DOHH2 (cell line): ENCODE measurements at regions not wholly inside any gene's neighbourhood (a gene's known extent, or its start where the extent isn't known, plus 50 kb on each side); places are given as distances from the start of the nearest gene placed in this dataset.

Experiments
- H3F3A ChIP-seq: fragments of 200-600 bp; sonication (generic), shearing (Covaris generic); 2 replicates; pipeline ENCODE4 v1.6.0; 2016; ENCODE audit warnings: antibody characterized with exemption, mild to moderate bottlenecking; ENCODE audit not compliant: control insufficient read depth, insufficient read depth
- H3K27ac ChIP-seq: fragments of 200-600 bp; sonication (generic); 2 replicates; pipeline ENCODE4 v1.5.1; 2014; ENCODE audit warnings: low read depth, mild to moderate bottlenecking, low read length, moderate library complexity
- H3K27me3 ChIP-seq: fragments of 200-600 bp; sonication (generic); 2 replicates; pipeline ENCODE4 v1.6.1; 2014; ENCODE audit warnings: mild to moderate bottlenecking, low read length, mixed read lengths; ENCODE audit not compliant: control insufficient read depth
- H3K36me3 ChIP-seq: fragments of 200-600 bp; sonication (generic); 2 replicates; pipeline ENCODE4 v1.6.1; 2014; ENCODE audit warnings: mild to moderate bottlenecking, low read length, moderate library complexity, mixed read lengths; ENCODE audit not compliant: control insufficient read depth
- H3K4me1 ChIP-seq: fragments of 200-600 bp; sonication (generic); 2 replicates; pipeline ENCODE4 v1.6.1; 2014; ENCODE audit warnings: mild to moderate bottlenecking, low read length, mixed read lengths; ENCODE audit not compliant: control insufficient read depth
- H3K4me2 ChIP-seq: fragments of 200-600 bp; sonication (generic); 2 replicates; pipeline ENCODE4 v1.6.0; 2014; ENCODE audit warnings: mild to moderate bottlenecking, low read length, moderate library complexity
- H3K4me3 ChIP-seq: fragments of 200-600 bp; sonication (generic); 2 replicates; pipeline ENCODE4 v1.5.1; 2014; ENCODE audit warnings: mild to moderate bottlenecking, low read length, mixed read lengths
- H3K79me2 ChIP-seq: fragments of 200-600 bp; sonication (generic); 2 replicates; pipeline ENCODE4 v1.6.1; 2014; ENCODE audit warnings: mild to moderate bottlenecking, low read length, mixed read lengths; ENCODE audit not compliant: control insufficient read depth
- H3K9me2 ChIP-seq: fragments of 200-600 bp; sonication (generic); replicated peaks from 2 replicates; pipeline ENCODE4 v1.6.1; 2014; ENCODE audit warnings: mild to moderate bottlenecking, low read length, mixed read lengths; ENCODE audit not compliant: control insufficient read depth
- H3K9me3 ChIP-seq: fragments of 200-600 bp; sonication (generic); 2 replicates; pipeline ENCODE4 v1.6.1; 2014; ENCODE audit warnings: antibody characterized with exemption, low read length, mixed read lengths; ENCODE audit not compliant: control insufficient read depth, insufficient read depth
- H4K20me1 ChIP-seq: fragments of 200-600 bp; sonication (generic); 2 replicates; pipeline ENCODE4 v1.6.0; 2014; ENCODE audit warnings: low read depth, mild to moderate bottlenecking, antibody characterized with exemption, low read length, moderate library complexity; ENCODE audit not compliant: control insufficient read depth, insufficient read depth
- EZH2phosphoT487 ChIP-seq: fragments of 200-600 bp; sonication (generic); IDR thresholded peaks from 2 replicates; pipeline ENCODE4 v1.6.1; 2017; ENCODE audit warnings: borderline replicate concordance, mild to moderate bottlenecking, antibody characterized with exemption, low read length, moderate library complexity, mixed read lengths
- TF ChIP-seq, protein P1 (sequence below): fragments of 200-600 bp; sonication (generic); IDR thresholded peaks from one replicate; pipeline ENCODE4 v1.5.1; 2014; ENCODE audit warnings: antibody characterized with exemption, mild to moderate bottlenecking, low read depth, low read length; ENCODE audit not compliant: poor library complexity, severe bottlenecking

DNA sequence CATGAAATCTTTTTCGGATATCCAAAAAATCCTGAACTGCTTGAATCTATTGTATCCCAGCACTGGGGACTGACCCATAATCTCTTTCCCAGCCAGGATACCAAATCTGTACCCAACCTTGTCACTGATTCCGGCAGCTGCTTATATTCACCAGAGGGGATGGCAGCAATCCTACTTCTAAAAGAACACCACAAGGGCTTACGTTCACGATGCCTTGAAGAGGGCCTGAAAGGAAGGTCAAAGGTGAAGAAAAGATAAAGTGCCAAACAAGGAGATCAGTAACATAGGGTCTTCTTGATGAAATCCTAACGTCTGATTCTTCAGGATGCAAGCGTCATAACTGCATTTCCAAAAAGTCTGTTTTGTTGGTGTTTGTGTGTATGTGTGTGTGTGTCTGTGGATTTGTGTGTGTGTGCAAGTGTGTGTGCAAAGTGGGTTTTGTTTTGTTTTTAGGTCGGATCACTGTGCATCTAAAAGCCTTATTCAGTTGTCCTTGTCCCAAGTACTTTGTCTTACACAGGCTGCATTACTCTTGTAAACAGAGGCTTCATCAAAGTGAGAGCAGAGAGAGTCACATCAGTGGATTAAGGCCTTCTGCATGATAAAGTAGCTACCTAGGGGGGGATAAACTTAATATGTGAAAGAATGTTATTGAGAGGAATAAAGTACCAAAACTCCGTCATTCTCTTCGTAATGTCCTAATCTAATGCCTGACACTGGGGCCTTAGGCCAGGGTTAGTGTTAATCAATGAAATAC is 179.3 kb downstream of the BARHL2 start:
- no peaks in the 10 kb centered on the region for H3K36me3 ChIP-seq
- H4K20me1 ChIP-seq = no peaks in the 10 kb centered on the region
- H3K27me3 ChIP-seq = peaks cover 4% of the 10 kb centered on the region; the same call in 1 of the 2 replicates
- no peaks in the 10 kb centered on the region for H3F3A ChIP-seq
- no peaks in the 10 kb centered on the region for H3K4me1 ChIP-seq
- H3K27ac ChIP-seq = no peak overlapping the region
- TF ChIP-seq, protein P1, sequence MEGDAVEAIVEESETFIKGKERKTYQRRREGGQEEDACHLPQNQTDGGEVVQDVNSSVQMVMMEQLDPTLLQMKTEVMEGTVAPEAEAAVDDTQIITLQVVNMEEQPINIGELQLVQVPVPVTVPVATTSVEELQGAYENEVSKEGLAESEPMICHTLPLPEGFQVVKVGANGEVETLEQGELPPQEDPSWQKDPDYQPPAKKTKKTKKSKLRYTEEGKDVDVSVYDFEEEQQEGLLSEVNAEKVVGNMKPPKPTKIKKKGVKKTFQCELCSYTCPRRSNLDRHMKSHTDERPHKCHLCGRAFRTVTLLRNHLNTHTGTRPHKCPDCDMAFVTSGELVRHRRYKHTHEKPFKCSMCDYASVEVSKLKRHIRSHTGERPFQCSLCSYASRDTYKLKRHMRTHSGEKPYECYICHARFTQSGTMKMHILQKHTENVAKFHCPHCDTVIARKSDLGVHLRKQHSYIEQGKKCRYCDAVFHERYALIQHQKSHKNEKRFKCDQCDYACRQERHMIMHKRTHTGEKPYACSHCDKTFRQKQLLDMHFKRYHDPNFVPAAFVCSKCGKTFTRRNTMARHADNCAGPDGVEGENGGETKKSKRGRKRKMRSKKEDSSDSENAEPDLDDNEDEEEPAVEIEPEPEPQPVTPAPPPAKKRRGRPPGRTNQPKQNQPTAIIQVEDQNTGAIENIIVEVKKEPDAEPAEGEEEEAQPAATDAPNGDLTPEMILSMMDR = no peak
- no peak for TF ChIP-seq EZH2phosphoT487
- no peak overlapping the region for H3K4me2 ChIP-seq
- H3K4me3 ChIP-seq = no peak overlapping the region
- H3K9me2 ChIP-seq = no peaks in the 10 kb centered on the region
- no peaks in the 10 kb centered on the region for H3K79me2 ChIP-seq
- no peaks in the 10 kb centered on the region for H3K9me3 ChIP-seq

DNA sequence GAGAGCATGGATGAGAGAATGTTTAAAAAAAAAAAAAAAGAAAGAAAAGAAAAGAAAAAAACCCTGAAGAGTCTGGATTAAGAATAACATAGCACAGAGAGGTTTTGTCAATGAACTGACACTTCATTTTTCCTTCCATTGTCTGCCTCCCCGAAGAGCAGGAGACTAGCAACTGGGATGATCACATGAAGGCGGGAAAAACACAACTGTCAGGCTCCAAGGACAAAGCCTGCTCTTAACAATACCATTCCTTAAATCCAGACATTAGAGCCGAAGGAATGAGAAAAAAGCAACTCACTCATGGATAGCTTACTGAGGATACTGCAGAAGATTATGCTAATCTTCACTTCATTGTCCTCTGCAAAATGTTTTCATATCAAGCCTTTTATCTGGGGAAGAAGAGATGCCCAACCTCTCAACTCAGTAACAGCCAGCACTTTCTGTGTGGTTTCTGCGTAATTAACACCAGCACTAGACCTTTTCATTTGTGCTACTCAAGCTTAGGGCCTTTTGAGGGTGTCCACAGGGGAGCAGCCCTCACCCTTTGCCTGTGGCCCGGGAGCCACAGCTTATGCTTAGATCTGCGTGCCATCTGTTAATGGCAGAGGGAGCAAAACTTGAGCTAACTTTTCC is 182.3 kb downstream of the BARHL2 start:
- Histone ChIP-seq H3K4me2 (no peak overlapping the region), H3K27me3 (peaks cover 4% of the 10 kb centered on the region; the same call in 1 of the 2 replicates), H3K4me3 (no peak overlapping the region), H3K27ac (no peak overlapping the region), H3K36me3 (no peaks in the 10 kb centered on the region), H3K9me2 (no peaks in the 10 kb centered on the region), H3F3A (no peaks in the 10 kb centered on the region), H3K79me2 (no peaks in the 10 kb centered on the region), H4K20me1 (no peaks in the 10 kb centered on the region), H3K4me1 (no peaks in the 10 kb centered on the region), H3K9me3 (no peaks in the 10 kb centered on the region)
- TF ChIP-seq, protein P1 = no peak
- no peak for TF ChIP-seq EZH2phosphoT487

DNA sequence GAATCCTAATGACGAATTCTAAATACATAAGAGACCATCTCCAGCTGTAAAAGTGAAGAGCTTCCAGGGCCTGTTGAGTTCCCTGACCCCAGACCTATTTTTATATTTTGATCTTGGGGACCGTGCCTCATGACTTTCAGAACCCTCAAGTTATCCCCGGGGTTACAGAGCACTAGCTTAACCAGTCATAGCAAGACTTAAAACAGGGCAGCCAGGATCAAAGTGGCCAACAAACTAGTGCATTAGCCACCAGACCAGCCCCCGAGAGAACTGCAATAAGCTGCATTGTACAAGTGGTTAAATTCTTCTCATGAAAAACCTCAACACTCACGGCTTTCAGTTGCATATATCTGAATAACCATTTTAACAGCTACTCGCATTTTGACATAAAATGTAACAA is 183.0 kb downstream of the BARHL2 start:
- Histone ChIP-seq H3K27ac (no peak overlapping the region), H3K4me3 (no peak overlapping the region), H3K27me3 (peaks cover 4% of the 10 kb centered on the region; the same call in 1 of the 2 replicates), H4K20me1 (no peaks in the 10 kb centered on the region), H3K9me2 (no peaks in the 10 kb centered on the region), H3K36me3 (no peaks in the 10 kb centered on the region), H3K4me2 (no peak overlapping the region), H3K4me1 (no peaks in the 10 kb centered on the region), H3K79me2 (no peaks in the 10 kb centered on the region), H3F3A (no peaks in the 10 kb centered on the region), H3K9me3 (no peaks in the 10 kb centered on the region)
- TF ChIP-seq, protein P1 = no peak
- TF ChIP-seq EZH2phosphoT487 = no peak
